ENCODE measurements at regions not wholly inside any gene's neighbourhood (a gene's known extent, or its start where the extent isn't known, plus 50 kb on each side); places are given as distances from the start of the nearest gene placed in this dataset.

- no peak for DNase-seq (ENCODE audit: low read depth in 2 of 2)
These were observed 483.9 kb downstream of the KDM4C start for GRCh38 chr9:7241694-7242093.

- DNase-seq (ENCODE audit: low read depth in 2 of 2): no peak
These were observed 483.0 kb downstream of the KDM4C start for GRCh38 chr9:7240569-7241311.

GRCh38 chr9:7239708-7240107, 481.9 kb downstream of the KDM4C start:
- no peak for DNase-seq (ENCODE audit: low read depth in 2 of 2)

DNA sequence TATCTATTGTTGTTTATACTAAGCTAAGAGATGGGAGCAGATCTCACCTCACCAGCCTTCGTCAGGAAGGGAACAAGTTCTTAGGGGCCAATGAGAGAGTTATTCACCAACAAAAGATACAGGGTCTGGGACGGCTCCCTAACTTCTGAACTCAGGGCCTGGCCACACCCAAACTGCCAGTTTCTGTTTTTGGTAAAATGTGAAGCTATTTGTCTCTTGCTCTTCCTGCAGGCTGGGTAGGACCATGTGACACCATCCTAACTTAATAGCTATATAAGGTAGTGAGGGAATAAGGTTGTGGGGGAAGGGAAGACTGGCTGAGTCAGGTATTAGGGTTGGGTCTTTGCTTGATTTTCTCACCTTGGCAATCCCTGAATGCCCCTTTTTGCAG, 480.5 kb downstream of the KDM4C start:
- DNase-seq (ENCODE audit: low read depth in 2 of 2): no peak

GRCh38 chr9:7237473-7238246, 479.9 kb downstream of the KDM4C start:
- DNase-seq (ENCODE audit: low read depth in 2 of 2): no peak

DNA sequence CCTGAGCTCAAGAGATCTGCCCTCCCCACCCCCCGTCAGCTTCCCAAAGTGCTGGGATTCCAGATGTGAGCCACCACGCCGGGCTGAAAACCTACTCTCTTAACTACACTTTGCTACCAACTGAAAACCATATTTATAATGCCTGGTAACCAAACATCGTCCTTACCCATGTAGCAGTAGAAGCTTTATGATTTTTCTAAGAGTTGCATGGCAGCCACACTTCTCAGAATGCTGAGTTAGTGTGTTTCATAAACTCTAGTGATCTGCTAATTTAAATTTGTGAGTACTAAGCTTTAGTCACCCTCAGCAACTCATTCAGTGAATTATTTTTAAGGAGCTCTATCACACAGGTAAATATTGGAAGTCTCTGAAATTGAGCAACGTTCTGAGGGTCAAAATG, 478.4 kb downstream of the KDM4C start:
- DNase-seq (ENCODE audit: low read depth in 2 of 2): no peak

- DNase-seq (ENCODE audit: low read depth in 2 of 2): no peak
These were observed 476.4 kb downstream of the KDM4C start for GRCh38 chr9:7234144-7234543.

- DNase-seq (ENCODE audit: low read depth in 2 of 2): no peak
These were observed 471.8 kb downstream of the KDM4C start for GRCh38 chr9:7229571-7229970.

GRCh38 chr9:7228726-7229125, 471.0 kb downstream of the KDM4C start:
- no peak for DNase-seq (ENCODE audit: low read depth in 2 of 2)

DNA sequence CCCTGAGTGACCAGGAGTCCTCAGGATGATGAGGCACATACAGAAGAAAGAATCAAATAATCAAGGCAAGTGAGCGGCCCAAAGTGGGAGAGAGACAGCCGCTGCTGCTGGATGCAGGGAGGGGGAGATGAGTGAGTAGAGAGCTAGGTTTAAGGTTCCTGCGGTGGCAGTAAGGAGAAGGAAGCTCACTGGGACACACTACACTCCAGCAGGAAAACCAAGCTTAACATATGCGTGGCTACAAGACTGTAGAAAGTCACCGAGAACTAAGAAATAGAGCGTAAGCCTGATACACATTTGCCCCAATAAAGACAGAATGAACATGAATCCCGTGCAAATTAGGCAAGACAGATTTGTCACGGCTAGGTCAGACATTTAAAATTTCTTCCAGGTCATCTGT, 470.2 kb downstream of the KDM4C start:
- no peak for DNase-seq (ENCODE audit: low read depth in 2 of 2)

DNA sequence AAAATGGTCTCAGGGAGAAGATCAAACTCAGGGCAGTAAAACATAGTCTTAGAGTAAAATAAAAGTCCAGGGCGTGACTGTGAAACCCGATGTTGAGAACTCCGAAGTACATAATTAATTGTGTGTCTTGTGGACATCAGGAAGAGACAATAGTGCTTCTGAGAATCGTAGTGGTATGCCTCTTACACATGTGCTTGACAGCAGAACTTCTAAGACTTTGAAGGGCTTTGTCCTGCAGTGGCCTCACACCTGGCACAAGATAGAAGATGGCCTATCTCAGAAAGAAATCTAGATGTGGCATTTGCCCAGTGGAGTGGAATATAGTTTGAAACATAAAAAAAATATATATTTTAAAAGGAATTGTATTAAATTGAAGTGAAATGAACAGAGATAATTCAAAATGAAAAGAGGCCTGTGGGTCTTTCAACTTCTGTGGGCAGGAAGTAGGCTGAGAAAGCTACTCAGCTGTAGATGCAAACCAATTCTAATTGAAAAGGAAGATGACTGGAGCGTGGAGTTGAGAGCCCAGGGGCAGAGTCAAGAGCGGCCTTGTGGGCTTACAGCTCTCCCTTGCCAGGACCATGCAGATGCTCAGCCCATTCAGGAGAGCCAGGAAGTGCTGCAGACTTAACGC, 468.4 kb downstream of the KDM4C start:
- DNase-seq (ENCODE audit: low read depth in 2 of 2): no peak

All from stimulated activated CD8-positive, alpha-beta memory T cell treated with anti-CD3 and anti-CD28 coated beads, Interleukin-7, amount 100 ng/mL, for 1 hour (primary cell).